ENCODE measurements at regions not wholly inside any gene's neighbourhood (a gene's known extent, or its start where the extent isn't known, plus 50 kb on each side); places are given as distances from the start of the nearest gene placed in this dataset.

DNA sequence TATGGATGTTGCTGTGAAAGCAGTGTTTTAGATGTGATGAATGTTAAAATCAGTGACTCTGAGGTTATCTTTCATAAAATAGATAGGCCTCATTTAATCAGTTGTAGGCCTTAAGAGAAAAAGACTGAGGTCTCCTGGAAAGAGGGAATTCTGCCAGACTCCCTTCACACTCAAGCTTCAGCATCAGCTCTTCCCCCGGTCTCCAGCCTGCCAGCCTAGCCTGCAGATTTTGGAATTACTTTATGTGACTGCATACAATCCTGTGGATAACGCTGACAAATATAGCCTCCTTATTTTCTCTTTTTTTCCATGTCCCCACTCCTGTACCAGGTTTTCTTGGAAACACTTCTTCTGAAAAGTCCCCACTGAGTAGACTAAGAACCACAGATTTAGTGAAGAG is 510.3 kb downstream of the GBE1 start (continued):
- TF ChIP-seq ARID4B (CRISPR knock-in tag; IDR thresholded peaks at IDR 0.05), result no peak

GRCh38 chr3:81249540-81250029 is 511.9 kb downstream of the GBE1 start:
- in situ Hi-C loops (cut with MboI), result no loop called here
- no TSS peak for BruUV-seq (replicated peaks)
- no peak for TF ChIP-seq L3MBTL2 (IDR thresholded peaks at IDR 0.05)
- TF ChIP-seq BCL6 (CRISPR knock-in tag; IDR thresholded peaks at IDR 0.05), result no peak
- no peak for TF ChIP-seq HDAC8 (tag; IDR thresholded peaks at IDR 0.05)
- TF ChIP-seq, protein P1, sequence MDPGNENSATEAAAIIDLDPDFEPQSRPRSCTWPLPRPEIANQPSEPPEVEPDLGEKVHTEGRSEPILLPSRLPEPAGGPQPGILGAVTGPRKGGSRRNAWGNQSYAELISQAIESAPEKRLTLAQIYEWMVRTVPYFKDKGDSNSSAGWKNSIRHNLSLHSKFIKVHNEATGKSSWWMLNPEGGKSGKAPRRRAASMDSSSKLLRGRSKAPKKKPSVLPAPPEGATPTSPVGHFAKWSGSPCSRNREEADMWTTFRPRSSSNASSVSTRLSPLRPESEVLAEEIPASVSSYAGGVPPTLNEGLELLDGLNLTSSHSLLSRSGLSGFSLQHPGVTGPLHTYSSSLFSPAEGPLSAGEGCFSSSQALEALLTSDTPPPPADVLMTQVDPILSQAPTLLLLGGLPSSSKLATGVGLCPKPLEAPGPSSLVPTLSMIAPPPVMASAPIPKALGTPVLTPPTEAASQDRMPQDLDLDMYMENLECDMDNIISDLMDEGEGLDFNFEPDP (CRISPR knock-in tag; IDR thresholded peaks at IDR 0.05), result no peak
- TF ChIP-seq IRF1 (CRISPR knock-in tag; IDR thresholded peaks at IDR 0.05; ENCODE audit: borderline replicate concordance), result no peak
- TF ChIP-seq ZNF197 (CRISPR knock-in tag; IDR thresholded peaks at IDR 0.05; ENCODE audit: low read depth), result no peak
- TF ChIP-seq GTF2A2 (tag; IDR thresholded peaks at IDR 0.05), result no peak
- no peak for TF ChIP-seq MXI1 (IDR thresholded peaks at IDR 0.05; ENCODE audit: low read depth, low read length)
- no peak for TF ChIP-seq RBM14 (IDR thresholded peaks at IDR 0.05; ENCODE audit: borderline replicate concordance, insufficient read depth, low read depth, low read length)
- TF ChIP-seq ARID4B (CRISPR knock-in tag; IDR thresholded peaks at IDR 0.05), result no peak

More at GRCh38 chr3:81249540-81250029, 511.9 kb downstream of the GBE1 start:
- FAIRE-seq (no peak), DNase-seq (ENCODE audit: extremely low read depth in 1 of 4, low spot score in 3 of 4) (no peak), ATAC-seq (no peak)
- no peaks in the 10 kb centered on the region for H4K20me1 ChIP-seq (replicated peaks; ENCODE audit: control insufficient read depth, insufficient read depth, low read length)
- no peaks in the 10 kb centered on the region for H3K9me1 ChIP-seq (ENCODE audit: control insufficient read depth, insufficient read depth, low read length)
- H3K36me3 ChIP-seq (ENCODE audit: control insufficient read depth, insufficient read depth, low read length), result no peaks in the 10 kb centered on the region
- intact Hi-C loops (cut with micrococcal nuclease), result no loop called here
- CTCF ChIA-PET (ENCODE audit: low intra/inter-chr PET ratio), result no interaction called here
- no peak overlapping the region for H3K27ac ChIP-seq (ENCODE audit: extremely low read depth, low read depth, low read length)
- no peak overlapping the region for H3K9ac ChIP-seq (ENCODE audit: insufficient read depth in 1 of 2, low read depth in 2 of 2, low read length in 2 of 2)
- H3K9me3 ChIP-seq (replicated peaks; ENCODE audit: control insufficient read depth, insufficient read depth, low read depth, low read length), result no peaks in the 10 kb centered on the region
- POLR2A ChIA-PET, result no interaction called here
- H3K4me2 ChIP-seq (ENCODE audit: insufficient read depth, low read length), result no peak overlapping the region
- no peaks in the 10 kb centered on the region for H3K4me1 ChIP-seq (replicated peaks in 1 of 2; ENCODE audit: control insufficient read depth in 2 of 2, insufficient read depth in 2 of 2, low read length in 2 of 2)
- 0% methylated on average over 1 of the region's 1 CpG for WGBS (ENCODE audit: insufficient coverage, low coverage, missing lambda C conversion rate)
- H3K4me3 ChIP-seq, result no peak overlapping the region
- H3K27me3 ChIP-seq (ENCODE audit: control insufficient read depth in 2 of 2, insufficient read depth in 2 of 2, low read length in 2 of 2), result no peaks in the 10 kb centered on the region
- no peaks in the 10 kb centered on the region for H3K79me2 ChIP-seq (ENCODE audit: control insufficient read depth, insufficient read depth, low read length)
- no peak overlapping the region for H2AFZ ChIP-seq (ENCODE audit: low read depth, low read length)

All from K562 (cell line).